ENCODE measurements at regions not wholly inside any gene's neighbourhood (a gene's known extent, or its start where the extent isn't known, plus 50 kb on each side); places are given as distances from the start of the nearest gene placed in this dataset.

GRCh38 chr18:65235966-65236624, 514.7 kb upstream of the CDH7 start:
- Histone ChIP-seq H3K36me3 (ENCODE audit: low read depth) (no peaks in the 10 kb centered on the region), H3K4me1 (ENCODE audit: low read depth) (no peaks in the 10 kb centered on the region), H3K9me3 (no peaks in the 10 kb centered on the region), H3K4me3 (no peak overlapping the region)
- DNase-seq (no peak), ATAC-seq (no peak)
- TF ChIP-seq CTCF (IDR thresholded peaks at IDR 0.05) = no peak
- intact Hi-C loops (cut with DNase I, micrococcal nuclease) = no loop called here

- no peak for DNase-seq
- ATAC-seq = no peak
- Histone ChIP-seq H3K36me3 (ENCODE audit: low read depth) (no peaks in the 10 kb centered on the region), H3K9me3 (no peaks in the 10 kb centered on the region), H3K4me1 (ENCODE audit: low read depth) (no peaks in the 10 kb centered on the region), H3K4me3 (no peak overlapping the region)
- intact Hi-C loops (cut with DNase I, micrococcal nuclease) = no loop called here
- no peak for TF ChIP-seq CTCF (IDR thresholded peaks at IDR 0.05)
These were observed 520.5 kb upstream of the CDH7 start for GRCh38 chr18:65230311-65230710.

GRCh38 chr18:65227970-65228369, 522.8 kb upstream of the CDH7 start:
- no peaks in the 10 kb centered on the region for H3K36me3 ChIP-seq (ENCODE audit: low read depth)
- no peak for TF ChIP-seq CTCF (IDR thresholded peaks at IDR 0.05)
- no peak overlapping the region for H3K4me3 ChIP-seq
- H3K9me3 ChIP-seq = no peaks in the 10 kb centered on the region
- no peaks in the 10 kb centered on the region for H3K4me1 ChIP-seq (ENCODE audit: low read depth)
- intact Hi-C loops (cut with DNase I, micrococcal nuclease) = no loop called here
- ATAC-seq = no peak
- DNase-seq = no peak

GRCh38 chr18:65221736-65222135, 529.1 kb upstream of the CDH7 start:
- intact Hi-C loops (cut with DNase I, micrococcal nuclease) = no loop called here
- Histone ChIP-seq H3K36me3 (ENCODE audit: low read depth) (no peaks in the 10 kb centered on the region), H3K9me3 (no peaks in the 10 kb centered on the region), H3K4me3 (no peak overlapping the region), H3K4me1 (ENCODE audit: low read depth) (no peaks in the 10 kb centered on the region)
- DNase-seq (no peak), ATAC-seq (no peak)
- no peak for TF ChIP-seq CTCF (IDR thresholded peaks at IDR 0.05)

- Histone ChIP-seq H3K9me3 (no peaks in the 10 kb centered on the region), H3K36me3 (ENCODE audit: low read depth) (no peaks in the 10 kb centered on the region), H3K4me1 (ENCODE audit: low read depth) (no peaks in the 10 kb centered on the region), H3K4me3 (no peak overlapping the region)
- no peak for ATAC-seq
- TF ChIP-seq CTCF (IDR thresholded peaks at IDR 0.05) = no peak
- no peak for DNase-seq
- intact Hi-C loops (cut with DNase I, micrococcal nuclease) = no loop called here
These were observed 529.7 kb upstream of the CDH7 start for GRCh38 chr18:65221115-65221514.

Measured in mucosa of descending colon (tissue), 3 donors.